GM19240 (cell line): ENCODE measurements at regions not wholly inside any gene's neighbourhood (a gene's known extent, or its start where the extent isn't known, plus 50 kb on each side); places are given as distances from the start of the nearest gene placed in this dataset.
A peak's percentile ranks its signal among the peaks of the same experiment; 100 is the strongest.
"Not testable (repeated sequence)": the region's sequence is repeated elsewhere in the genome, so short reads cannot be mapped to it uniquely, and the experiment has no call there.

Experiments used
- DNase-seq: peaks from one replicate; pipeline ENCODE4 v3.0.0; 2011; ENCODE audit warnings: low spot score; ENCODE audit not compliant: insufficient read length

DNA sequence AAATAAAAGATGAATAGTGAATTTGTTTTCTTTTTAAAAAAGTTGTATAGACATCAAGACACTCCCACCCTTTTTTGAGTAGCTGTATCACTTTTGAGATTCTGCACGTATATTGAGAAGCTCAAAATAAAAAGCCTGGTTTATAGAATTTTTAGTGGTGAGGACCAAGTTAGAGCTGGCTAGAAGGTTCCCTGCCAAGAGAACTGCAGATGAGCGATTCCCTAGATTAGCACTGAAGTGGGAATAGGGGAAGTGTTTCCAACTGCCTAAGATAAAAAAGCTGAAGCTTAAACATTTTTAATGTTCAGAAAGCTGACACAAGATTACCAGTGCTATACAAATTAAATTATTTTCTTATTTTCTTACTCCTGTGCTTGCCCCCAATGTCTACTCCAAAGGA, 135.7 kb upstream of the TMEM229A start:
- DNase-seq, result no peak

DNA sequence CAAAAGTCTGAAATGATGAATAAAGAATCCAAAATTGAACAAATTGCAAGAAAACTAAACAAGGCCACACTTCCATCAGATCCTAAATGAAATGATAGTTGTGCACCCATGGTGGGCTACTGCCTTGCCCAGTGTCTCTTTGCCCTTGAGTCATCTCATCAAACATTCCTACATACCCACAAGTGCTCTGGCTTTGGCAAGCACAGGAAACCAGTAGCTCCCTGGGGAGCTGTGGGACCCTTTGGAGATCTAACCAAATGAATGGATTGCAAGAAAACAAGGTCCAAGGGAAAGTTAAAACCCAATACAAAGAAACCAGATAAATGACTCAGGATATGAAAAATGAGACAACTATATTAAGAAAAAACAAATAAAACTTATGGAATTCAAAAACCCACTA, 129.8 kb upstream of the TMEM229A start:
- DNase-seq, result no peak

DNA sequence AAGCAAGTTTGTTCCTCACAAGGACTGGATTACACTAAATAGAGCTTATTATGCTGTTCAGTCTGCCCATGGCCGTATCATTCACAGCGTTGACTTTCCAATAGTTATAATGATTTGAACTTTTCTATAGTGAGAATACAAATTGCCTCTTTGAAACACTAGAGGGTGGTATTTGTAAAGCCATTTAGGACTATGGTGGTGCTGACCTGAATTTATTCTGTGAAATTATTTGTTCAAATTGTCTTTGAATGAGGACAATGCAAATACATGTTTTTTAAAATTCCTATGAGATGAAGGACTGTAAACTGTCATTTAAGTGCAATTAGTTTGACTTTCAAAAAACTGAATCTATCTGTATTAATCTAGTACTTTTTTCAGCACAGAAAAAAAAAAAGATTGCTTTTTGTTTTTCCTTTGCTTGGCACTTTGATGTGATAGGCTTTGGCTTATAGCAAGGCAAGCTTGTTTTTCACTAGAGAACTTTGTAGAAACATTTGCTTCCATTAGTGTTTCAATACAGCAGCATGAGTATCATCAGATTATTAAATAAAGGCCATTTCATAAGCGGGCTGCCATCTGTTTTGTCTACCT, 122.7 kb upstream of the TMEM229A start:
- DNase-seq, result no peak

DNA sequence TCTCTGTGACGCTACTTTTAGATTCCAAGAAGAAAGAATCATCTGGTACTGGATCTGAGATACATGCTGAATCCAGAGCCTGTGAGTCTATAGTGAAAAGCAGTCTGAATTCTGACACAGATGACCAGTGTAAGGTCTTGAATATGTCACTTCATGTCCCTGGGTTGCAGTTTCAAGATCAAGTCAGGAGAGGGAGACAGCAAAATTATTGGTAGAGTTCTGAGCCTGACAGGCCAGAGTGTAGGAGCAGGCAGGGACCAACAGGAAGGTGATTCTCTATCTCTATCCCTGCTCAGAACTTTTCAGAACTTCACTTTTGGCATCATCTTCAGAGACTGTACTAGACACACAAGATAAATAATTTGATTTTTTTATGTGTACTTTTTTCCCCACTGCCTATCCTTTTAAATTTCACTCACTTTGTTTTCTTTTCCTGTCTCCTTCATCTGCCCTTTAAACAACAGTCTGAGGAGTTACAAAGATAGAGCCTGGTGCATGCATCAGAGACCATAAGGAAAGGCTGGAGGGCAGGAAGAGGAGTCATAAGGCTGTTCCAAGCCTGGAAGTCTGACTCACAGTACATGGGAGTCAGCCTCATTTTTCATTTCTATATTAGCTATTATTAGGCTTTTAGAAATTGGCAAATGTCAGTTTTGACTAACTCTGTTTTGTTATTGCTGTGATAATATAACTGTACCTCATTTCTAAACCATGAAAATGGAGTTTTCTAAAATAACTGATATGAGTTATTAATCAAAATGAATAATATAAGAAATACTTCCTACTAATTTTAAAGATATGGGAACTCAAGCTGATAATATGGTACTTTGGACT, 120.2 kb upstream of the TMEM229A start:
- peak; percentile 1 for DNase-seq

DNA sequence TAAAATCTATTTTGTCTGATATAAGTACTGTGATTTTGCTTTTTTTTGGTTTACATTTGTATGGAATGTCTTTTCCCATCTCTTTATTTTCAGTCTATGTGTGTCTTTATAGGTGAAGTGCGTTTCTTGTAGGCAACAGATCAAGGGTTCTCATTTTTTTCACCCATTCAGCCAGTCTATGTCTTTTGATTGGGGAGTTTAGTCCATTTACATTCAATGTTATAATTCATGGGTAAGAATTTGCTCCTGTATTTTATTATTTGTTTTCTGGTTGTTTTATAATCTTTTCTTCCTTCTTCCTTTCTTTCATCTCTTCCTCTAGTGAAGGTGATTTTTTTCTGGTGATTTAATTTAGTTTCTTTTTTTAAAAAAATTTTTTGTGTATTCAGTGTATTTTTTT, 104.8 kb upstream of the TMEM229A start:
- DNase-seq, result no peak

DNA sequence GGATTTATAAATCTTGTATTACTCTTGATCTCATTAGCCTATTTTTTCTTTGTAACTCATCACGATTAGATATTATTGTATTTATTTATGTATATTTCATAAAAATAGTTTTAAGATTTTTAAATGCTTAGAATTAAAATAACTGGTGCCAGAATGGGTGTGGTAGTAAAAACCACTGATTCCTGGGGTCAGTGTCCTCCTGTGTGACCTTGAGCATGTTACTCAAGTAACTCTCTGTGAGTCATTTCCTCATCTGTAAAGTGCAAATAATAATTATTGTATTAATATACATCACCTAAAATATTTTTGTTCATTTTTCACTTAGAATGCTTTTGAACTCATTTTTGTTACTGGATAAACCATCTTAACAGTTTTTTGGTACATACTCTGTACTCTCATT, 91.3 kb upstream of the TMEM229A start:
- no peak for DNase-seq

DNA sequence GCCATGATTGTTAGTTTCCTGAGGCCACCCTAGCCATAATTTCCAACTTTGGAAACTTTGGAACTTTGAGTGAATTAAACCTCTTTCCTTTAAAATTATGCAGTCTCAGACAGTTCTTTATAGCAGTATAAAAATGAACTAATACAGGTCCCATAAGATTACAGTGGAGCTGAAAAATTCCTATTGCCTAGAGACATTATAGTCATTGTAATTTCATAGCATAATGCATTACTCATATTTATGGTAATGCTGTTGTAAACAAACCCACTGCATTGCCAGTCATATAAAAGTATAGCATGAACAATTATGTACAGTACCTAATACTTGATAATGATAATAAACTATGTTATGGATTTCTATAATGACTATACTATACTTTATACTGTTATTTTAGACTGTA, 88.0 kb upstream of the TMEM229A start:
- DNase-seq, result no peak

DNA sequence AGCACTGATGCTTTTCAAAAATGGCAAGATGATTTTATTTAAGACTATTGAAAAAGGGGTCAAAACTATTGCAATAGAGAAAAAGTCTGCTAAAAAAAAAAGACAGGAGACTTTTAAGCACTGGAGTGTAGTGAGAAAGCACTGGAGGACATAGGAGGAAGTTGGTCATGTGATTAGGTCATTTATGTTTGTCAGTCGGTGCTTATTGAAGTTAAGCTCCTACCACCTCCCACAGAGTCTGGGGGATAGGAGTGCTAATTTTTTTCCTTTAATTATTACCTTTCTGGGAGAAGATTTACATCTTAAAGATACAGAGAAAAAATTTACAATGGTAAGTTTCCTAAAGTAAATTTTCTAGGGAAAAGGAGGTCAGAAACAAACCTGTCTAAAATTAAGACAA, 80.2 kb upstream of the TMEM229A start:
- DNase-seq, result no peak

DNA sequence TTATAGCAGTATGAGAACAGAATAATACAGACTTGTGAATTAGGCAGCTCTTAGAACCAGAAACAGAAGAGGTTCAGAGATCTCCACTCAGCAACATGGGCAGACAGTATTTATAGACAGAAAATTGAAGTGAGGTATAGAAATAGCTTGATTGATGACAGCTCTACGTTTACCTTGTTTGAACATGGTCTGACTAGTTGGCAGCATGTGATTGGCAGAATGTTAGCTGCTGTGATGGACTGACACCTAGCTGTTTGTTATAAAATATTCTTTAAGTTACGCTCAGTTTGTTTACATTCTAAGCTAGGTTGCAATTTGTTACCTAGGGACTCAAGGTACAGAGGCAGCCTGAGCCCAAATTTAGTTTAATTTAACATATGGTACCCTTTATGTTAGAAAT, 73.7 kb upstream of the TMEM229A start:
- DNase-seq, result no peak

DNA sequence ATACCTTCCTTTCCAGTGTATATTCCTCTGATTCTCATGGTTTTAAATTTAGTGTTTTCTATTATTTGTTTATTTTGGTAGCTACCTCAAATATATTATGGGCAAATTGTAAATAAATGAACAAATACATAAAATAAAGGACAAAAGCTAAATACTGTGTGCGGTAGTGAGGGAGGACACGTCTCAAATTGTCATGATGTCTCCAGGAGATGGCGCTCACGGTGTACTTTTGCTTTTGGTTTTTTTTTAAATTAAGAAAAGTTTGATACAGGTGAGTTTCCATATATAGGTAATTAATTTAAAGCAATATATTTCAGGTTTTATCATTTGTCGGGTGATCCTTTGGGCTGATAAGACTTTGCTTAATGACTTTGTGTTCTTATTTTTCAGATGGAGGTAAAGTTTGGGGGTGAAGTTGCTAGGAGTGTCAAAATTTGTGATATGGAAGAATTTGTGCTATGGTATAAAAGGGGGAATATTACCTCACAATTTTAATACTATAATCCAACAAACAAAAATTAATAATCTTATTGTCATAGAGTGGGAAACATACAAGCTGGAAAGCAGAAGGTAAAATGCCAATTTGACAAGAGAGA, 68.4 kb upstream of the TMEM229A start:
- DNase-seq, result no peak

DNA sequence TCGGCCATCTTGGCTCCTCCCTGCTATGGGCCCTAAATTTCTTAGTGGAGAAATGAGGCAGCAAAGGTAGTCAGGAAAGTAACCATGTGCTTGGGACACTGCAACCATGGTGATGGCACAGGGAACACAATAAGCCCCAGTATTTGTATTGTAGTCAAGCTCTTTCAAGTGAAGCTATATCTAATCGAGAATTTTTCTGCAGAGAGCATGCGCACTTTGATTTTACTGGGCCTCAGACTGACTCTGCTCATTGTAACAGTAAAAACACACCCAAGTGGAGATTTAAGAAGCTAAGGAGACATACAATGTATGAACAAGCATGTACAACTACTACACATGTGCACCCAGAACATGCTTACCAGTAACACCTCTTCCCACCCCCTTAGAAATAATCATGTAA, 67.3 kb upstream of the TMEM229A start:
- no peak for DNase-seq

DNA sequence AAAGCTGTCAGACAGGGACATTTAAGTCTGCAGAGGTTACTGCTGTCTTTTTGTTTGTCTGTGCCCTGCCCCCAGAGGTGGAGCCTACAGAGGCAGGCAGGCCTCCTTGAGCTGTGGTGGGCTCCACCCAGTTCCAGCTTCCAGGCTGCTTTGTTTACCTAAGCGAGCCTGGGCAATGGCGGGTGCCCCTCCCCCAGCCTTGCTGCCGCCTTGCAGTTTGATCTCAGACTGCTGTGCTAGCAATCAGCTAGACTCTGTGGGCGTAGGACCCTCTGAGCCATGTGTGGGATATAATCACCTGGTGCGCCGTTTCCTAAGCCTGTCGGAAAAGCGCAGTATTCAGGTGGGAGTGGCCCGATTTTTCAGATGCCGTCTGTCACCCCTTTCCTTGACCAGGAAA, 66.7 kb upstream of the TMEM229A start:
- not testable (repeated sequence) for DNase-seq

DNA sequence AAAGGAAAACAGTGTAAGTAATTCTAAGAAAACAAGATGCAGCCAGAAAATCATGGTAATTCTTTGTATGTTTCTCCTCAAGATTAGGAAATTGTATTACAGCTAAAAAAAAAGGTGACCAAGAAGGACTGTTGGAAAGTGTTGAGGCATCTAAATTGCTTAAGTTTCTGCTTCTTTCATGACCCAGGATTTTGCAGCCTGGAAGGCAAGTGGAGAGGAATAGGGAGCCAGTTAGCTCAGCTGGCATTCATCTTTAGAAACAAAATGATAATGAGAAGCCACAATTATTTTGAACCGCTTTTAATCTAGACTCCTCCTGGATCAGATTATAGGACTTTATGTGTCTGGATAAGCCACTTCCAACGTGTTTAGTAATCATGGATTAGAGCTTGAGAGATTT, 56.8 kb upstream of the TMEM229A start:
- DNase-seq, result no peak

DNA sequence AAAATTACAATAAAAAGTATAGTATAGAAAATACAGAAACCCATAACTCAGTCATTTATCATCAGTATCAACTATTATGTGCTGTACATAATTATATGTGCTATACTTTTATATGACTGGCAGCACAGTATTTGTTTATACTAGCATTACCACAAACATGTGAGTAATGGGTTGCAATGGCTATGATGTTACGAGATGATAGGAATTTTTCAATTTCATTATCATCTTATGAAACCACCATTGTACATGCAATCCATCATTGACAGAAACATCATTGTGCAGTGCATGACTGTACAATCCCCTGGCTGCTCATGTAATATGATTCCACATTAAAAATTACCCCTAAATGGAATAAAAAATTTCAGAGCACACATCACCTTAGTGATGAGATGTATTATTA, 55.7 kb upstream of the TMEM229A start:
- DNase-seq, result no peak

DNA sequence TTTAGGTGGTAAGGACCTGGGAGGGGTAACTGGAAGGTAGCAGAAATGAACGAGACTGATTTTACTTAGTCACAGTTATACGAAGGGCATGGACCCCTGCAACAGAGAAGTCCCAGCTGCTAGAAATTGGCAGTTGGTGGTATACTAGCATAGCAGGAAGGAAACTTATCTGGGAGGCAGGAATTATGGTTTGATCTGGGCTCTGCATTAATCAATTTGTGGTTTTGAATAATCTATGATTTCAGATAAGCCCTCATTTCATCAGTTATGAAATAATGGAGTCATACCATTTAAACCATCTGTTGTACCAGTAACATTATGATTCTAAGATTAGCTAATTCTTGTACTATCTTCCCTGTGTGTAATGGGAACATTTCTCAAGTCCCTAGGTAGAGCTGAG, 54.0 kb upstream of the TMEM229A start:
- no peak for DNase-seq

DNA sequence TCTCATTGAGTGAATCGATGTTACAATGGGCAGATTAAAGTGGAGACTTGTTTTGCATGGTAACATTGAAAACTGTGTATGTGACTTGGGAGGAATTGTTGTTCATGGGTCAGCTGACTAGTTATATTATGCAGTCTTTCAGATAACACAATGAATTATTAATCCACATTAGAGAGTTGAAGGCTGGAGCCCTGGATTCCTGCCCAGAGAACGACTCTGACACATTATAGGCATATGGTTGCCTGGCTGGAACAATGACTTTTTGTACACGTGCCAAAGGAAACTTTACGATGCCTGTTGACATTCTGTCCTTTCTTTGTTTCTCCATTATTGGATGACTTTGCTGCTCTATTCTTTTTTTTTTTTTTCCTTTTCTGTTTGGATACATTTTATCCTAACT, 52.3 kb upstream of the TMEM229A start:
- DNase-seq, result no peak

DNA sequence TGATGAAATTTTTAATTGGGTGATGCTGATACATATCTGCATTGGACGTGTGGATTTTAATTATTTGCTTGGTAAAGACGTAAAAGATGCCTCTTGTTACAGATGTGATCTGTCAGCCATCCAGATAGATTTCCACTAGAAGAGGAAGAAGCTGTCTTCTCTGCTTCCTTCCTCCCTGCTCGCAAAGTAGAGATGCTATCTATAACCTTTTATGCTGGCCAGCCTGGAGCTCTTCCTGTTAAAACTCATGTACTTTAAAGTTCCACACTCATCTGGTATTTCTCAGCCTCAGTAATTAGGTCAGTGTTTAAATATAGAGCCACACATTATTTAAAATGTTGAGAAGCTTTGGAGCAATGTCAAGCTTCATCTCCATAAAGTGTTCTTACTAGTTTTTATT, 51.2 kb upstream of the TMEM229A start:
- no peak for DNase-seq
